Testis (tissue), 2 donors: ENCODE measurements at regions not wholly inside any gene's neighbourhood (a gene's known extent, or its start where the extent isn't known, plus 50 kb on each side); places are given as distances from the start of the nearest gene placed in this dataset.

Source experiments
- CTCF ChIP-seq, 3 experiments: fragments of 450-650 bp in 2 of 3; fragments of 200-600 bp in 1 of 3; sonication (generic) in 1 of 3; IDR thresholded peaks; one replicate each; pipeline ENCODE4 v1.5.1; 2016 to 2019; ENCODE audit warnings: antibody characterized with exemption in 3 of 3, mild to moderate bottlenecking in 2 of 3, moderate library complexity in 1 of 3
- POLR2A ChIP-seq: fragments of 450-650 bp; IDR thresholded peaks from one replicate; pipeline ENCODE4 v1.6.1; 2017; ENCODE audit warnings: antibody characterized with exemption, mild to moderate bottlenecking, moderate library complexity

GRCh38 chr12:58668233-58668632, 252.1 kb downstream of the LRIG3 start:
- TF ChIP-seq CTCF (IDR thresholded peaks at IDR 0.05) (no peak), POLR2A (no peak)
